ENCODE measurements at regions not wholly inside any gene's neighbourhood (a gene's known extent, or its start where the extent isn't known, plus 50 kb on each side); places are given as distances from the start of the nearest gene placed in this dataset.

- DNase-seq (ENCODE audit: low read depth), result no peak
- no peak for TF ChIP-seq CTCF (IDR thresholded peaks at IDR 0.05; ENCODE audit: insufficient read depth, low read depth, low read length)
- H3K4me3 ChIP-seq (ENCODE audit: low read depth, low read length), result no peak overlapping the region
These were observed 208.9 kb upstream of the HDAC4 start for GRCh38 chr2:239609607-239610310.

- no peak for DNase-seq (ENCODE audit: low read depth)
- no peak for TF ChIP-seq CTCF (IDR thresholded peaks at IDR 0.05; ENCODE audit: insufficient read depth, low read depth, low read length)
- H3K4me3 ChIP-seq (ENCODE audit: low read depth, low read length), result no peak overlapping the region
These were observed 208.3 kb upstream of the HDAC4 start for GRCh38 chr2:239609162-239609561.

- no peak overlapping the region for H3K4me3 ChIP-seq (ENCODE audit: low read depth, low read length)
- no peak for DNase-seq (ENCODE audit: low read depth)
- TF ChIP-seq CTCF (IDR thresholded peaks at IDR 0.05; ENCODE audit: insufficient read depth, low read depth, low read length), result no peak
These were observed 207.9 kb upstream of the HDAC4 start for GRCh38 chr2:239608723-239609122.

GRCh38 chr2:239608260-239608659, 207.4 kb upstream of the HDAC4 start:
- no peak for TF ChIP-seq CTCF (IDR thresholded peaks at IDR 0.05; ENCODE audit: insufficient read depth, low read depth, low read length)
- H3K4me3 ChIP-seq (ENCODE audit: low read depth, low read length), result no peak overlapping the region
- DNase-seq (ENCODE audit: low read depth), result no peak

DNA sequence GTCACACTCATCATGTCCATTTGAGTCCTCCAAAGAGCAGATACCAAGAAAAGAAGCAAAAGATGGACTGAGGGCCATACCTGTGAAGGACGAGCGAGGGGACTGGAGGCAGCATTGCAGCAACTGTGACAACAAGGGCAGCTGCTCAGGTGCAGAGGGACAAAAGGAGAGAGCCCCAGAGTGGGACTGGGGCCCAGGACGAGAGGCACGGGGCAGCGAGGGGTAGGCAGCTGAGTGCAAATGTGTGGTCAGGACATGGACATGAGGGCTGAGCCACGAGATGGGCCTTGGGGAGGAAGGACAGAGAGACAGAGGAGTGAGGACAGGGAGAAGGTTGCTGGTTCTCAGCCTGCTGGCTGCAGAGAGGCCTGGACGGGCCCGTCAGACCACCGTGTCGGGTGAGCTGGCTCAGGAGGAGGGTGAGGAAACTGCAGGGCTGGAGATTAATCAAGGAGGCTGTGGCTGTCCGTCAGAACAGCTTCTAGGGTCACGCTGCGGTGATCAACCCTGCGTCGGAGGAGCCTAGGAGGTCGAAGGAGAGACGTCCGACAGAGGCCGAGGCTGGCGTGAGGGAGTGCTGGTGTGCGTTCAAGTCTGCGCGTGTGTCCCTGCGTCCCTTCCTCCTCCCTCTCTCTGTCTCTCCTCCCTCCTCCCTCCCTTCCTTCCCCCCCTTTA, 206.8 kb upstream of the HDAC4 start:
- no peak for TF ChIP-seq CTCF (IDR thresholded peaks at IDR 0.05; ENCODE audit: insufficient read depth, low read depth, low read length)
- no peak for DNase-seq (ENCODE audit: low read depth)
- H3K4me3 ChIP-seq (ENCODE audit: low read depth, low read length), result no peak overlapping the region

DNA sequence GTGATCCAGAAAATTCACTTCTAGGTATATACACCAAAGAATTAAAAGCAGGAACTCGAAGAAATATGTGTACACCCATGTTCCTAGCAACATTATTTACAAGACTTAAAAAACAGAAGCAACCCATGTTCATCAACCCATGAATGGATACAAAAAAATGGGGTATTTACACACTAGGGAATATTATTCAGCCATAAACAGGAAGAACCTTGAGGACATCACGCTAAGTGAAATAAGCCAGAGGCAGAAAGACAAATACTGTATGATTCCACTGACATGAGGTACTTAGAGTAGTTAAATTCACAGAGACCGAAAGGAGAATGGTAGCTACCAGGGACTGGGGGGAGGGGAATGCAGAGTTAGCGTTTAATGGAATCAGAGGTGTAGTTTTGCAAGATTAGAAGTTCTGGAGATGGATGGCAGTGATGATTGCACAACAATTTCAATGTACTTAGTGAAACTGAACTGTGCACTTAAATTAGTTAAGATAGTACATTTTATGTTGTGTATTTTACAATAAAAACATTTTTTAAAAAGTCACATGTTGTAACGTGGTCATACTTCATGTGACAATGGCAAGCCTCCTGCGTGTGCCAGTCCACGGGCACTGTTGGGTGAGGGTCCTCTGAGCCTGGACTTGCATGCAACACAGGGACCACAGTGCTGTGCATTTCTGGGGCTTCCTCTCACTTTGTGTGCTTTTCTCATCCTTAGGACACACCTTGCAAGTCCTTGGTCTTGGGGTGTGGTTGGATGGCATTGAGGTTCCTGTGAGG, 206.1 kb upstream of the HDAC4 start:
- TF ChIP-seq CTCF (IDR thresholded peaks at IDR 0.05; ENCODE audit: insufficient read depth, low read depth, low read length), result no peak
- no peak overlapping the region for H3K4me3 ChIP-seq (ENCODE audit: low read depth, low read length)
- DNase-seq (ENCODE audit: low read depth), result no peak
